ENCODE measurements at regions not wholly inside any gene's neighbourhood (a gene's known extent, or its start where the extent isn't known, plus 50 kb on each side); places are given as distances from the start of the nearest gene placed in this dataset.
"Not testable (repeated sequence)": the region's sequence is repeated elsewhere in the genome, so short reads cannot be mapped to it uniquely, and the experiment has no call there.

- ChIA-PET POLR2A (no interaction called here), CTCF (no interaction called here)
- no peak for TF ChIP-seq CTCF (IDR thresholded peaks at IDR 0.05)
- ATAC-seq (ENCODE audit: low read depth) (no peak), DNase-seq (no peak)
- Mint-ChIP-seq H3K4me3 (no peak overlapping the region), H3K27ac (no peak overlapping the region), H3K36me3 (ENCODE audit: low read depth) (no peaks in the 10 kb centered on the region), H3K27me3 (no peaks in the 10 kb centered on the region), H3K9me3 (no peaks in the 10 kb centered on the region), H3K4me1 (no peaks in the 10 kb centered on the region)
- intact Hi-C loops (cut with micrococcal nuclease) = no loop called here
Observed at GRCh38 chr2:195094330-195094729, 562.7 kb upstream of the SLC39A10 start.

GRCh38 chr2:195092341-195092740, 564.7 kb upstream of the SLC39A10 start:
- Mint-ChIP-seq H3K4me3 (no peak overlapping the region), H3K4me1 (no peaks in the 10 kb centered on the region), H3K27me3 (no peaks in the 10 kb centered on the region), H3K36me3 (ENCODE audit: low read depth) (no peaks in the 10 kb centered on the region), H3K9me3 (no peaks in the 10 kb centered on the region), H3K27ac (no peak overlapping the region)
- no peak for DNase-seq
- ATAC-seq (ENCODE audit: low read depth) = no peak
- POLR2A ChIA-PET = no interaction called here
- CTCF ChIA-PET = no interaction called here
- intact Hi-C loops (cut with micrococcal nuclease) = no loop called here
- TF ChIP-seq CTCF (IDR thresholded peaks at IDR 0.05) = no peak

- POLR2A ChIA-PET; H3K27me3 Mint-ChIP-seq; ATAC-seq (ENCODE audit: low read depth); H3K9me3 Mint-ChIP-seq; H3K27ac Mint-ChIP-seq; H3K4me1 Mint-ChIP-seq; DNase-seq; H3K4me3 Mint-ChIP-seq; intact Hi-C loops (cut with micrococcal nuclease); CTCF ChIA-PET; H3K36me3 Mint-ChIP-seq (ENCODE audit: low read depth): not testable (repeated sequence)
Observed at GRCh38 chr2:195072806-195073205, 584.2 kb upstream of the SLC39A10 start.

- POLR2A ChIA-PET = no interaction called here
- no peak for ATAC-seq (ENCODE audit: low read depth)
- Mint-ChIP-seq H3K36me3 (ENCODE audit: low read depth) (no peaks in the 10 kb centered on the region), H3K27me3 (no peaks in the 10 kb centered on the region), H3K4me1 (no peaks in the 10 kb centered on the region), H3K4me3 (no peak overlapping the region), H3K9me3 (no peaks in the 10 kb centered on the region), H3K27ac (no peak overlapping the region)
- DNase-seq = no peak
- CTCF ChIA-PET = no interaction called here
- intact Hi-C loops (cut with micrococcal nuclease) = no loop called here
- TF ChIP-seq CTCF (IDR thresholded peaks at IDR 0.05) = no peak
Observed at GRCh38 chr2:195057001-195057400, 600.0 kb upstream of the SLC39A10 start.

- ATAC-seq (ENCODE audit: low read depth) = no peak
- no peaks in the 10 kb centered on the region for H3K4me1 Mint-ChIP-seq
- no peak overlapping the region for H3K27ac Mint-ChIP-seq
- H3K27me3 Mint-ChIP-seq = no peaks in the 10 kb centered on the region
- CTCF ChIA-PET = no interaction called here
- POLR2A ChIA-PET = no interaction called here
- no peak for DNase-seq
- no peaks in the 10 kb centered on the region for H3K9me3 Mint-ChIP-seq
- H3K4me3 Mint-ChIP-seq = no peak overlapping the region
- TF ChIP-seq CTCF (IDR thresholded peaks at IDR 0.05) = no peak
- H3K36me3 Mint-ChIP-seq (ENCODE audit: low read depth) = no peaks in the 10 kb centered on the region
- intact Hi-C loops (cut with micrococcal nuclease) = no loop called here
Observed at GRCh38 chr2:195055996-195056395, 601.0 kb upstream of the SLC39A10 start.

GRCh38 chr2:195051401-195051800, 605.6 kb upstream of the SLC39A10 start:
- no peak overlapping the region for H3K4me3 Mint-ChIP-seq
- no peak for TF ChIP-seq CTCF (IDR thresholded peaks at IDR 0.05)
- no peak for DNase-seq
- H3K27me3 Mint-ChIP-seq = no peaks in the 10 kb centered on the region
- CTCF ChIA-PET = no interaction called here
- POLR2A ChIA-PET = no interaction called here
- no peaks in the 10 kb centered on the region for H3K4me1 Mint-ChIP-seq
- no peak overlapping the region for H3K27ac Mint-ChIP-seq
- H3K36me3 Mint-ChIP-seq (ENCODE audit: low read depth) = no peaks in the 10 kb centered on the region
- intact Hi-C loops (cut with micrococcal nuclease) = no loop called here
- H3K9me3 Mint-ChIP-seq = no peaks in the 10 kb centered on the region
- ATAC-seq (ENCODE audit: low read depth) = no peak
